T-helper 2 cell (primary cell): ENCODE measurements at regions not wholly inside any gene's neighbourhood (a gene's known extent, or its start where the extent isn't known, plus 50 kb on each side); places are given as distances from the start of the nearest gene placed in this dataset.
A peak's percentile ranks its signal among the peaks of the same experiment; 100 is the strongest.

Experiments used
- DNase-seq, 5 experiments: peaks; one replicate each; pipeline versions ENCODE4 v3.0.0 to v3.0.0-alpha.2; 2012 to 2022

GRCh38 chr9:73782166-73782565 is 630.5 kb downstream of the ANXA1 start:
- no peak for DNase-seq

DNA sequence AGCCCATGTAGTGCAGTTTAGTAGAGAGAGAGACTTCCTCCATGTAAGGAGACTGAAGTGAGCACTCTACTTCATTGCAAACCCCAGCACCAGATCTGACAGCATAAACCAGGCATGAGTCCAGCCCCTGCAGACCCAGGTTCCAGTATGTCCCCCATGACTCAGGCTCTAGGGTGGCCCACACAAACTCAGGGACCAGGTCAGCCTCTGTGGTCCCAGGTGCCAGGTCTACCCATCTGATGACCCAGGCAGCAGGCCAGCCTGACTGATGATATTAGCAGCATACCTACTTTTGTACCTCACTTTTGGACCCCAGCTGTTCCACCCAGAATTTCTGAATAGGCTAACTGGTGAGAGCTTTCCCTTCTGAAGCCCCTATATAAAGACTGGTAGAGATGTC is 647.8 kb downstream of the ANXA1 start:
- no peak for DNase-seq

GRCh38 chr9:73805111-73805510 is 653.4 kb downstream of the ANXA1 start:
- no peak for DNase-seq

- no peak for DNase-seq
These were observed 654.3 kb downstream of the ANXA1 start for GRCh38 chr9:73805853-73806458.

DNA sequence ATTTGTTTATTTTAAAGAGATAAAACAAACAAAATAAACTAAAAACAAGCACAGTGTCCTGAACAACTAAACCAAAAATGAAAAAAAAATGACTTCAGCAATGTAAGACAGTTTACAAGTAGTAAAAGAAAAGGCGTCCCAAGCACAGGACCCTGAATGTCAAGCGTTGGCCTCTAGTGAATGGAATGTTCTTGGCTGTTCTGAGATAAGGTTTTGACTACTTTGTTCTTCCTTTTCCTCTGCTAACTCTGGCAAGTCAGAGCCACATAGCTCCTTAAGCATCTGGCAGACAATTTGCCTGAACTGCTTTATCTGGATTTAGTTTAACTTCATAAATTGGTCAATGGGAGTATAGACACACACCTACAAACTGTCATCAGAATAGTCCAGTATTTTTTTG is 655.2 kb downstream of the ANXA1 start:
- DNase-seq: no peak

- no peak for DNase-seq
These were observed 656.3 kb downstream of the ANXA1 start for GRCh38 chr9:73807952-73808351.

- no peak for DNase-seq
These were observed 659.0 kb downstream of the ANXA1 start for GRCh38 chr9:73810585-73811215.

DNA sequence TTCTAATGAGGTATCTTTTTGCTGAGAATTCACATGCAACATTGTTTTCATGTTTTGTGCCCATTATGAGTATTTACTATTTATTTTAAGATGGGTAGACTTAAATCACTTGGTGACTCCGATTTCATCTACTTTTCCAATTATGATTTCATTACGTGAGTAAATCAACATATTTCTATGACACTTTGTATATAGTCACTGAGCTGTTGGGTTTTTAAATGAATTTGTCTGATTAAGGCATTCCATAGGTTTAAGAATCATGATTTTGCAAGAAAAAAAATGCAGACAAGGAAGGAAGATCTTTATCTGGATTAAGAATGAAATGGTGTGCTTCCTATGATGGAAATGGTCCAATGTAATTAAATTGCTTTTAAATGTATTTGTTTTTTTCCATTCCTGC is 661.9 kb downstream of the ANXA1 start:
- DNase-seq: no peak

DNA sequence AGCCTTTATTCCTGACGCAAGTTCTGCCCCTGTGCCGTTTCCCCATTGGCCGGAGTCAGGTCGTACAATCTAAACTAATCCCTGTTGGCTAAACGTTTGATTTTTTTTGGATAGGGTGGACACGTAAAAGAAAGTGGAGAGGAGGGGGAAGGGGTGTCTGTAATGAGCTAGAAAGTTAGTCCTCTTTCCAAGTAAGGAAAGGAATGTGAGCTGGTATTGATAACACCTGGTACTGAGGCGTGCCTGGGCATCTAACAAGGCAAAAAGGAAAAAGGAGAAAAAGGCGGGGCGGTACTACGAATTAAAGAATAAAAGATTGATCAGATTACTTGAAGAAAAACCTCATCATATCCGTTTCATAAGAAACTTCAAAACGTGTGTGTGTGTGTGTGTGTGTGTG is 665.2 kb downstream of the ANXA1 start:
- DNase-seq: no peak

DNA sequence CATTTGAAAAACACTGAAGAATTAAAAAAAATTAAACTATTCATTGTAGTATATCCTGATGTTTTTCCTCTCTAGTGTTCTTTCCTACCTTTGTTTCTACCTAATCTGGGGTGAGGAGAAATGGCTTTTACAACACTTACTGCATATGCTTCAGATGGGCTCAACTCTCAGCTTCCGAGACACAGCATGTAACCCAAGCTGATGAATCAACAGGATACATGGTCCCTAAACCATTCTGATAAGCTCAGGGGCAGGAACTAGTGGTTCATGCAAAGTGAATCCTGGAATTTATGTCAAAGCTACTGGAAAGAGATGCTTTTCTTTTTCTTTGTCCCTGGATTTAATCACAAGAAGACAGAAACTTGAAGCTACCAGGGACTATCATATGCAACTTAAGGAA is 672.5 kb upstream of the RORB start:
- DNase-seq: no peak

DNA sequence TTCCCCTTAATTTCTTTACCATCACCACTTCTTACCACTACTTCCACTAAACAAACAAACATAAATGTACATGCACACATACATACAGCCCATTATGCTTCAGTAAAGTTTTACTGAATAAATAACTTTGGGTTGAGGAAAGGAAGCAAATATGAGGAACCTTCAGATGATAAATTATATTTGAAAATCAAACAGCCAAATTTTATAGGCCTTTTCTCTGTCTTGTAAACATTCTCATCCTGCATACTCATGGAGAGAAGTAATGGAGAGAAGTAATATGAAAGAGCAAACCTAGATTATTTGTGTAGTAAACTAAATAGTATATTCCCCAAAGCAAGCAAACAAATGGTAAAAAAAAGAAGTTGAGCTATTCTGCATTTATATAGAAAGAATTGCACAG is 658.3 kb upstream of the RORB start:
- no peak for DNase-seq

- DNase-seq: no peak
These were observed 657.7 kb upstream of the RORB start for GRCh38 chr9:73839471-73839870.

GRCh38 chr9:73841018-73841417 is 656.1 kb upstream of the RORB start:
- no peak for DNase-seq

DNA sequence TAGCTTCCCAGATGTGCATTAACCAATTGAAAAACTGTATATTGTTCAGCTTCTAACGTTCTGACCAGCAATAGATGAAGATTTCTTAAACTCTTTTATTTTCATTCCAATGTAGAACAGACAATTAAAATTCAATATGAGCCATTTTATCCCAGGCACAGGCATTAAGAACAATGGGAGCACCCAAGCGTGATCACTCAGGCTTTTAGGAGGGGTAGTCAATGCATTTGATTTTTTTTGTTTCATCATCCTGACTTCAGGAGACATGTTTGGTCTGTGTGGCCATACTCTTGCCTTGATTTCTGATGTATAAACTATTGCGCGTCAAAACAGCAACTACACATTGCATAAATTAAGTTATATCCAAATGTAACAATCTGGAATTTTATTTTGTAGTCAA is 653.0 kb upstream of the RORB start:
- DNase-seq: no peak

DNA sequence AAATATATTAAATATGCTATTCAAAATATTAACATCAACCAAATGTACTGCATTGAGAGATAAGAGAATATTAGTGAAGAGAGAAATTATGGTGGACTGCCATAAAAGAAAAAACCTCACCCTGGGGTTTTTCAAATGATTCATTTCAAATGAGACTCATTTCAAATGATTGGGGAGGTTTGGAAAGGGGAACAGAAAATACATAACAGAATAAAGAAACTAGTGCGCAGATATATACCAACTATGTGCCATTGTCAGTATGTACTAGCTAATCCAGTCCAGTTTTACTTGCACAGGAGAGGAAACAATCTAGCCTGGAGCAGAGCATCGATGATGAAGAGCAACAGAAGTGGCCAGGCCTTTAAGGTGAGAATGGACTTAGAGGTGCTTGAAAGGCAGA is 651.6 kb upstream of the RORB start:
- no peak for DNase-seq

DNA sequence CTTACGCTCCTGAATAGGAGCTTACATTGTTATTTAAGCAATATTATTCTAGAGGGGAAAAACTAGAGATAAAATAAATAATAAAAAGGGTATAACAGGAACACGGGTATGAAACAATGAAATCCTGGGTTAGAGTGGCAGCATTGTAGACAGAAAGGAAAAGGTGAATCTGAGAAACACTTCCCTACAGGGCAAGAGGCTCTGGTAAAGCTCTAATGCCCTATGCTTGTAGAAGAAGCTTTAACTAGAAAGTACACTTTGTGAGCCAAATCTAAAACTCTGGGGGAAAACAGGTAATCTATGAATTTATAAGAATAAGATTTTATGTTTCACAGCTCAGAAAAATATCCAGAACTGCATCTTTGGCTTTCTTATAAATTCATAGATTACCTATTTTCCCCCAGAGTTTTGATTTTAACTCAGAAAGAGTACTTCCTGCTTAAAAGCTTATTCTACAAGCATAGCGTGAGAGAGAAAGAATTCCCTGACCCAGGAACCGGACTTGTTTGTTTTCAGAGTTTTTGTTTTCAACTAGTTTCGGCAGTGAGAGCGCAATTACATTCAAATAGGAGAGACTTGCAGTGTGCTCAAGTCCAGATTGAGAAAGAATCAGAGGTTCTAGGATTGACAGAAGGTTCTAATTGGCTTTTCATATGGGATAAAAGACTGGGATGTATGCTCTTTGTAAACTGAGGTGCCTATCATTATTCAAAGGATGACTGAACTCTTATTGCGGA is 651.0 kb upstream of the RORB start:
- no peak for DNase-seq

GRCh38 chr9:73847536-73847935 is 649.6 kb upstream of the RORB start:
- no peak for DNase-seq

DNA sequence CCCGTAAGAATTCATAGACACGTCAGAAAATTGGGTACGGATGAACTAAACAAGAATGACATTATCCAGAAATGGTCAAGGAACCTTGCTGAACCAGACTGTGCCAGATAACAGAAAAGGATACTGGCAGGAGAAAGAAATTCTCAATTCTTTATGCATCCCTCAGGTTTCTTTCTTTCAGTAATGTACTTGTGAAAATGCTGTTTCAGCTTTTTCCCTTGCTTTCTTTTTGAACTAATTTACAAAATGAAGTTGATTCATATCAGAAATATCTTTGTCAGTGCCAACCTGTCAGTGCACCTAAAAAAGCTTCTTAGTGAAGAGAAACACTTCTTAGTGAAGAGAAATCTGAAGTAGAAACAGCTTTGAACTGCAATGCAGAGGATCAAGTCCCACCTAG is 643.6 kb upstream of the RORB start:
- DNase-seq: no peak

- no peak for DNase-seq
These were observed 641.9 kb upstream of the RORB start for GRCh38 chr9:73855206-73855605.

GRCh38 chr9:73863924-73864323 is 633.2 kb upstream of the RORB start:
- DNase-seq: no peak

DNA sequence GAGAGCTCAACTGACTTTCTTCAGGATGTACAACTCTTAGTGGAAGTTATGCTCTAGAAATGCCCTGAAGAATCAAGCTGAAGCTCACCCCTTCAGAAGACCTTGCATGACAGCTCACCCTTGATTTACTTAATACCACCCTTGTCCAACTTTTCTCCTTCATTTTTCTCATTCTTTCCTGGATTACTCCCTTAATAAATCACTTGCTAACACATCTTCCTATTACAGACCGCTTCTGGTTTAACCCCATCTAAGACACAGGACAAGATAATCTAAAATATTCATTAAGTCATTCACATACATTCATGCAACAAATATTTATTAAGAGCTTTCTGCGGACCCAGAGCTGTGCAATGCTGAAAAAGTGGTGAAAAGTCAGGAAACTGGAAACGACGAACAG is 630.7 kb upstream of the RORB start:
- DNase-seq: no peak

DNA sequence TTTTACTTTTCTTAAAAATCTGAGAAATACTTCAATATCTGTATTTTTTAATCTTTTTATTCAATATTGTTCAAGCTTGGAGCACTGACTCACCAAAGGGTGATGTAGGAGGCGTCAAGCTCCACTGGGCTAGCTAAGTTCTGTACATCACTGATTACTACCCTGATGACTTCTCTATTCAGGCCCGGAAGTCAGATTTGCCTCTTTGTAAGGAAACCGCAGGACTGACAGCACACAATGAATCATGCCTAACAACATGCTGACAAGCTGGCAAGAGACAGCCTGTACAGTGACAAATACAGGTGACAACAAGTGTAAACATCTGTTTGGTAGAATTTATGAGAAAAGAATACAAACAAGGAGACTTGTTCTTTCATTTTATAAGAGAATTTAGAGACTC is 627.9 kb upstream of the RORB start:
- DNase-seq: peak in 2 of 5 experiments; percentile 23 to 73

GRCh38 chr9:73871636-73872035 is 625.5 kb upstream of the RORB start:
- DNase-seq: no peak

- no peak for DNase-seq
These were observed 624.4 kb upstream of the RORB start for GRCh38 chr9:73872701-73873100.
